ENCODE measurements at regions not wholly inside any gene's neighbourhood (a gene's known extent, or its start where the extent isn't known, plus 50 kb on each side); places are given as distances from the start of the nearest gene placed in this dataset.
"Not testable (repeated sequence)": the region's sequence is repeated elsewhere in the genome, so short reads cannot be mapped to it uniquely, and the experiment has no call there.

- DNase-seq (ENCODE audit: low read depth in 1 of 2, low spot score in 1 of 2) = no peak
Observed at GRCh38 chr19:27881213-27881612, 1331.7 kb downstream of the UQCRFS1 start.

DNA sequence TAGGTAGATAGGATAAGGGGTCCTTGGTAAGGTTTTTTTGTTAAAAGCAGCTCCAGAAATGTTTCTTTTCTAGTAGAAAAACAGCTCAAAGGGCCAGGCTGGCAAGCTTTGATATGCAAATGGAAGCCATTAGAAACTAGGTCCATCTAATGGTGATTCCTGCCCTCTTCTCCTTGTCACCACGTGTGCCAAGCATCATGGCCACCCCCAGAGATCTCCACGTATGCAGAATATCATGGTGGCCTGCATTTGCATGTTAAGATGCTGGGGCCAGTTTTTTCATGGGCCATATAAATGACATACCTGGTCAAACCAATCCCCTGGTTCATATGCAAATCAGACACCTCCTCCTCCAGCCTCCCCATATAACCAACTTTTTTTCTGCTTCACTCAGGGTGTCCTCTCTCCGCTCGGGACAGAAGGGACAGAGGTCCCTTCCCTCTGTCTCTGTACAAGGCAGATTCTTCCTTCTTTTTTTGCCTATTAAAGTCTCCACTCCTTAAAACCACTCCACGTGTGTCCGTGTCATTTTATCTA, 1335.9 kb downstream of the UQCRFS1 start:
- DNase-seq (ENCODE audit: low read depth in 1 of 2, low spot score in 1 of 2) = no peak

DNA sequence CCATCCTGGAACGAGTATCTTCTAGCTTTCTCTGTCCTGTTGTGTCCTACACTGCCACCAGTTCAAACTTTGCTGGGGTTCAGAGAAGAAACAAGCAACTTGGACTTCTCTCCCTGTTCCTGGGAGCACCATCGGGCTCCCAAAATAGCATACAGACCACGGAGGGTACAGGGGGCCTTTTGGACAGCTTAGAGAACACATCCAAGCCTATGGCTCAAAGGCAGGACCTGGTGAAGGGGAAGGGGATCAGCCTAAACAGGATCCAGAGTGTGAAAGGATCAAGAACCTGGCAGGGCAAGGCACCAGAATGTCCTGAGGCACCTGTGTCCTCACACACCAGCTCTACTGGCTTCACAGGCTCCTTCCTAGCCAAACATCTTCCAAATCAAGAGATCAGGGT, 1336.5 kb downstream of the UQCRFS1 start:
- no peak for DNase-seq (ENCODE audit: low read depth in 1 of 2, low spot score in 1 of 2)

GRCh38 chr19:27872370-27872769, 1340.6 kb downstream of the UQCRFS1 start:
- DNase-seq (ENCODE audit: low read depth in 1 of 2, low spot score in 1 of 2) = no peak

GRCh38 chr19:27870293-27870692, 1342.7 kb downstream of the UQCRFS1 start:
- no peak for DNase-seq (ENCODE audit: low read depth in 1 of 2, low spot score in 1 of 2)

DNA sequence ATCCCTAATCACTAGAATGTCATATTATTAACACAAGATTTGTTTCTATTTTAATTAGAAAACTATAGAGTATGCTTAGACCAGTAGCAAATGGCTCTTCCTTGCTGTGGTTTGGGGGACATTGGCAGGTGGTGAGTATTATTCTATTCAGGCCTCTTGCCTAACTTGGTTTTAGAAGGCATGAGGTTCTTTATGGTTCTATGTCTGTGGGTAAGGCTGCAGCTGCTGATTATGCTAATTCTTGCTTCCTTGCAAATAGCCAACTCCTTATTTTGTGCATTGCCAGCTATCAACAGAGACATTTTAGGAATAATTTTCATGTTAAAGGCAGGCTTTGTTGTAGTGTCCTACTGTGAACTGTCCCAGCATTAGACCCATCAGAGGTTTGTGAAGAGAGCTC, 1344.9 kb downstream of the UQCRFS1 start:
- DNase-seq (ENCODE audit: low read depth in 1 of 2, low spot score in 1 of 2) = no peak

DNA sequence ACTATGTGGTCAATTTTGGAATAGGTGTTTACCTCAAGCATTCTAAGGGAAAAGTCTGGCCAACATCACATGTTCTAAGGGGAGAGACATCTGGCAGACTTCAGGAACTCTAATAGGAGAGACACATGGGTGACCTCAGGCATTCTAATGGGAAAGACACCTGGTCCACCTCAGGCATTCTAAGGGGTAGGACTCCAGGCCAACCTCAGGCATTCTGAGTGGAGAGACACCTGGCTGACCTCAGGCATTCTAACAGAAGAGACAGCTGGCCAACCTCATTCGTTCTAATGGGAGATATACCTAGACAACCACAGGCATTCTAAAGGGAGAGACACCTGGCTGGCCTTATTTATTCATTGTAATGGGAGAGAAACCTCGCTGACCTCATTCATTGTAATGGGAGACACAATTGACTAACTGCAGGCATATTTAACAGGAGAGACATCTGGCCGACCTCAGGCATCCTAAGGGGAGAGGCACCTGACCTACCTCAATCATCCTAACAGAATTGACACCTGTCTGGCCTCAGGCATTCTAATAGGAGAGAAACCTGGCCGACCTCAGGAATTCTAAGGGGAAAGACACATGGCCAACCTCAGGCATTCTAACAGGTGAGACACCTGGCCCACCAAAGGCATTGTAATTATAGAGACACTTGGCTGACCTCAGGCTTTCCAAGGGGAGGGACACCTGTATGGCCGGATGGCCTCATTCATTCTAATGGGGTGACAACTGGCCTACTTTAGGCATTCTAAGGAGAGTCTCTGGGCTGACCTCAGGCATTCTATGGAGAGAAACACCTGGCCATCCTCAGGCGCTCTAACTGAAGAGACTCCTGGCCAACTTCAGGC, 1346.8 kb downstream of the UQCRFS1 start:
- no peak for DNase-seq (ENCODE audit: low read depth in 1 of 2, low spot score in 1 of 2)

- no peak for DNase-seq (ENCODE audit: low read depth in 1 of 2, low spot score in 1 of 2)
Observed at GRCh38 chr19:27861411-27861975, 1351.5 kb downstream of the UQCRFS1 start.

GRCh38 chr19:27860309-27860934, 1352.5 kb downstream of the UQCRFS1 start:
- no peak for DNase-seq (ENCODE audit: low read depth in 1 of 2, low spot score in 1 of 2)

- no peak for DNase-seq (ENCODE audit: low read depth in 1 of 2, low spot score in 1 of 2)
Observed at GRCh38 chr19:27859689-27860088, 1353.3 kb downstream of the UQCRFS1 start.

- no peak for DNase-seq (ENCODE audit: low read depth in 1 of 2, low spot score in 1 of 2)
Observed at GRCh38 chr19:27858981-27859581, 1353.9 kb downstream of the UQCRFS1 start.

GRCh38 chr19:27852931-27853330, 1360.0 kb downstream of the UQCRFS1 start:
- DNase-seq (ENCODE audit: low read depth in 1 of 2, low spot score in 1 of 2) = not testable (repeated sequence)

DNA sequence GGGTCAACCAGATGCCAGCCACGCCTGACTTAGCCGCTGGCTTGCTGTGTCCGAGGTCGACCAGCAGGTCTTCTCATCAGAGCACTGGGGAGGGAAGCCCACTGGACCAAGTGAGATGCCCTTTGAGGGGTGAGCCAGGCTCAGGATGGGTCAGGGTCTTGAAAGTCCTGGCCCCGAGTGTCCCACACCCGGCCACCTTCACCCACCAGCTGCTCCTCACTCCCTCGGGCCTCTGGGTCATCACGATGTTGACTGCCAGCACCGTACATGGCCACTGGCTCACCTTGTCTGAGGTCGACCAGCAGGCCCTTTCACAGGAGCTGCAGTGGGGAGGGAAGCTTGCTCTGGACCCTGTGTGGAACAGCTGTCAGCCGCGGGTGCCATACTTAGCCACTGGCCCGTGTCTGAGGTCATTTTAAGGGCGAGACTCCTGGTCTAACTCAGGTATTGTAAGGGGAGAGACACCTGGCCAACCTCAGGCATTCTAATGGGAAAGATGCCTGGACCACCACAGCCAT, 1361.3 kb downstream of the UQCRFS1 start:
- no peak for DNase-seq (ENCODE audit: low read depth in 1 of 2, low spot score in 1 of 2)

GRCh38 chr19:27851002-27851481, 1361.9 kb downstream of the UQCRFS1 start:
- DNase-seq (ENCODE audit: low read depth in 1 of 2, low spot score in 1 of 2) = no peak

DNA sequence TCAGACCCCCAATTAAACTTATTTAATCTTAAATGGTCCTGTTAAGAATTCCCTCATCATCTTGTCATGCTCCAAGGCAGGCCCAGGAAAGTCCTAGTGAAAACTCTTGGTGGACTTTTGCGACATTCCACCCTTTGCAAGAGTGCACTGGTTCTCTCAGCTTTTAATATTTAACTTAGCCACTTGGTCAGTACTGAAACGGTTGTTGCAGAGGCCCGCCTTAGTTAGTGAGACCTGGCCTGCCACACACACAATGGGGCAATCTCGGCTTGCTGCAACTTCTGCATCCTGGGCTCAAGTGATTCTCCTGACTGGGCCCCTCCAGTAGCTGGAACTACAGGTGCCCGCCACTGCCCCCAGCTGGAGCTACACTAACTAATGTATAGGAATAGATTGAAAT, 1366.0 kb downstream of the UQCRFS1 start:
- no peak for DNase-seq (ENCODE audit: low read depth in 1 of 2, low spot score in 1 of 2)

GRCh38 chr19:27844261-27844660, 1368.7 kb downstream of the UQCRFS1 start:
- no peak for DNase-seq (ENCODE audit: low read depth in 1 of 2, low spot score in 1 of 2)

- no peak for DNase-seq (ENCODE audit: low read depth in 1 of 2, low spot score in 1 of 2)
Observed at GRCh38 chr19:27843861-27844260, 1369.1 kb downstream of the UQCRFS1 start.

- no peak for DNase-seq (ENCODE audit: low read depth in 1 of 2, low spot score in 1 of 2)
Observed at GRCh38 chr19:27833031-27833430, 1379.9 kb downstream of the UQCRFS1 start.

GRCh38 chr19:27828829-27829228, 1384.1 kb downstream of the UQCRFS1 start:
- DNase-seq (ENCODE audit: low read depth in 1 of 2, low spot score in 1 of 2) = no peak

- no peak for DNase-seq (ENCODE audit: low read depth in 1 of 2, low spot score in 1 of 2)
Observed at GRCh38 chr19:27824108-27824507, 1388.8 kb downstream of the UQCRFS1 start.

DNA sequence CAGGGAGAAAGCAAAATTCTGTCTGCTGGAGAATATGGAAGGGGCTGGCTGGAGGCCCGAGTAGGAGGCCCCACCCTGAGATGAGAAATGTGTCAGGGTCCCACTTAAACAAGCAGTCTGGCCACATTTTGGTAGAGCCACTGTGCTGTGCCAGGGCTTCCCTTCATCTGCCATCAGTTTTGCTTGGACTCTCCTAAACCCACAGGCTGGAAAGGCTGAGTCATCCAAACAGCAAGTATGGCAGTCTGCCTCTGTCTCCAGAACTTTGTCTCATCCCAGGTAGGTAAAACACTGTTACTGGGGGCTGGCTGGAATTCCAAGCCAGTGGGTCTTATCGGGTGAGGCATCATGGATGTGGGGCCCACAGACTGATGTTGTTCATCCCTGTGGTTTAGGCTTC, 1390.6 kb downstream of the UQCRFS1 start:
- DNase-seq (ENCODE audit: low read depth in 1 of 2, low spot score in 1 of 2) = no peak
